ENCODE measurements at regions not wholly inside any gene's neighbourhood (a gene's known extent, or its start where the extent isn't known, plus 50 kb on each side); places are given as distances from the start of the nearest gene placed in this dataset.

DNA sequence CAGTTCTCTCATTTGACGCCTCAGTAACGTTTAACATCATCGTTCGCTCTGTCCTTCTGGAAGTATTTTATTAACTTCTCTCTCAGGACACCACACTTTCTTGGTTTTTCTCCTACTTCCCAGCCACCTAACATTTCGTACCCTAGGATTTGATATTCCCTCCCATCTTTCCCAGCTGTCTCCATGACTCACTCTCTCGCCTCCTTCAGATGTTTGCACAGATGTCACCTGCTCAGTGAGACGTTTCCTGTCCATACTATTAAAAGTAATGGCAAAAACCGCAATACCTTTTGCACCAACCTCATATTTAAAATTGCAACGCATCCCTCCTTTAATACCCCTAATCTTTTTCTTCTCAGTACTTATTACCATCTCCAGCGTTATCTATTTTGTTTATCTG, 62.1 kb upstream of the SPRED1 start:
- no peak for TF ChIP-seq GATA2 (IDR thresholded peaks at IDR 0.05; ENCODE audit: low read depth, low read length)
- no peak for TF ChIP-seq GATA3 (IDR thresholded peaks at IDR 0.05; ENCODE audit: low read depth, low read length)
